BE2C (cell line): ENCODE measurements at regions not wholly inside any gene's neighbourhood (a gene's known extent, or its start where the extent isn't known, plus 50 kb on each side); places are given as distances from the start of the nearest gene placed in this dataset.
"Not testable (repeated sequence)": the region's sequence is repeated elsewhere in the genome, so short reads cannot be mapped to it uniquely, and the experiment has no call there.

Experiments
- DNase-seq: peaks from one replicate; pipeline ENCODE4 v3.0.0-alpha.2; 2020
- H3K27me3 ChIP-seq: fragments of 250-450 bp; sonication (Bioruptor Pico); 2 replicates; pipeline ENCODE4 v1.5.1; 2020; ENCODE audit warnings: mild to moderate bottlenecking
- H3K36me3 ChIP-seq: fragments of 250-450 bp; sonication (Bioruptor Pico); 2 replicates; pipeline ENCODE4 v1.5.1; 2020; ENCODE audit warnings: mild to moderate bottlenecking
- H3K4me1 ChIP-seq: fragments of 250-450 bp; sonication (Bioruptor Pico); 2 replicates; pipeline ENCODE4 v1.5.1; 2020
- H3K4me3 ChIP-seq: 2 replicates; pipeline ENCODE4 v1.5.1; 2011; ENCODE audit warnings: low read depth, low read length
- H3K9me3 ChIP-seq: fragments of 250-450 bp; sonication (Bioruptor Pico); 2 replicates; pipeline ENCODE4 v1.5.1; 2020
- TF ChIP-seq, protein P1 (sequence below): IDR thresholded peaks from 2 replicates; pipeline ENCODE4 v1.5.1; 2012; ENCODE audit warnings: mild to moderate bottlenecking, low read depth, low read length

DNA sequence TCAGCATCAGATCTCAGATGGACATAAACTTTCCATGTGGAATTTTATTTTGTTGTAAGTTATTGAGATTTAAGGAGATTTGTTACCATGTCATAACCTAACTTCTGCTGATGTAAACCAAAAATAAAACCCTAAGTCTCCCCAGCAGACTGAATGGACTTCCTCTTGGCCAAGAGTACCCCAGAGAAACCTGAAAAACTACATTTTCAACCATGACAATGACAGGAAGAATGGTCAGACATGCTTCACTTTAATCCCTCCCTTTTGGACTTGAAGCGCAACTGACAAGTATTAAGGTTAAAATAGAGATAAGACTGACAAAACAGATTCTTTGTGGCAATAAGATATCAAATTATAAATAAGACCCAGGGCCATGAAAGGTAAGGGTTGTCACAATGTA lies 579.7 kb upstream of the RAG2 start:
- no peak for DNase-seq
- no peaks in the 10 kb centered on the region for H3K36me3 ChIP-seq
- TF ChIP-seq, protein P1, sequence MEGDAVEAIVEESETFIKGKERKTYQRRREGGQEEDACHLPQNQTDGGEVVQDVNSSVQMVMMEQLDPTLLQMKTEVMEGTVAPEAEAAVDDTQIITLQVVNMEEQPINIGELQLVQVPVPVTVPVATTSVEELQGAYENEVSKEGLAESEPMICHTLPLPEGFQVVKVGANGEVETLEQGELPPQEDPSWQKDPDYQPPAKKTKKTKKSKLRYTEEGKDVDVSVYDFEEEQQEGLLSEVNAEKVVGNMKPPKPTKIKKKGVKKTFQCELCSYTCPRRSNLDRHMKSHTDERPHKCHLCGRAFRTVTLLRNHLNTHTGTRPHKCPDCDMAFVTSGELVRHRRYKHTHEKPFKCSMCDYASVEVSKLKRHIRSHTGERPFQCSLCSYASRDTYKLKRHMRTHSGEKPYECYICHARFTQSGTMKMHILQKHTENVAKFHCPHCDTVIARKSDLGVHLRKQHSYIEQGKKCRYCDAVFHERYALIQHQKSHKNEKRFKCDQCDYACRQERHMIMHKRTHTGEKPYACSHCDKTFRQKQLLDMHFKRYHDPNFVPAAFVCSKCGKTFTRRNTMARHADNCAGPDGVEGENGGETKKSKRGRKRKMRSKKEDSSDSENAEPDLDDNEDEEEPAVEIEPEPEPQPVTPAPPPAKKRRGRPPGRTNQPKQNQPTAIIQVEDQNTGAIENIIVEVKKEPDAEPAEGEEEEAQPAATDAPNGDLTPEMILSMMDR = no peak
- no peaks in the 10 kb centered on the region for H3K9me3 ChIP-seq
- H3K4me1 ChIP-seq = no peaks in the 10 kb centered on the region
- H3K27me3 ChIP-seq = no peaks in the 10 kb centered on the region
- no peak overlapping the region for H3K4me3 ChIP-seq

DNA sequence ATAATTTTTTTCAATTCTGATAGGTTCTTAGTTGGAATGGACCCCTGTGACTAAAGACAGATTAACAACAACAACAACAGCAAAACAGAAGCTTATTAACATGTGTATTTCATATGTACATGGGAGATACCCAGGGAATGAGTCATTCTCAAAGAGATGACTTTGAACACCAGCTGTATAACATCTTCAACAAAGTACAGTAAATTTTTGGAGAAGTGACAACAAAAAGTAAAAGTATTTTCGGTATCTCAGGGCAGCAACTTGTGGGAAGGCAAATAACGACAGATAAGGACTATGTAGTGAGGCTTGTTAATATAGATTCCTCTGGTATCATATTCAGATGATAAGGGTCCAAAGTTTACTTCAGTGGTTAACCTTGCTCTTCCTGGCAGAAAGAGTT lies 573.4 kb upstream of the RAG2 start:
- no peaks in the 10 kb centered on the region for H3K36me3 ChIP-seq
- no peaks in the 10 kb centered on the region for H3K9me3 ChIP-seq
- TF ChIP-seq, protein P1 = no peak
- no peaks in the 10 kb centered on the region for H3K4me1 ChIP-seq
- H3K27me3 ChIP-seq = no peaks in the 10 kb centered on the region
- no peak overlapping the region for H3K4me3 ChIP-seq
- DNase-seq = no peak

DNA sequence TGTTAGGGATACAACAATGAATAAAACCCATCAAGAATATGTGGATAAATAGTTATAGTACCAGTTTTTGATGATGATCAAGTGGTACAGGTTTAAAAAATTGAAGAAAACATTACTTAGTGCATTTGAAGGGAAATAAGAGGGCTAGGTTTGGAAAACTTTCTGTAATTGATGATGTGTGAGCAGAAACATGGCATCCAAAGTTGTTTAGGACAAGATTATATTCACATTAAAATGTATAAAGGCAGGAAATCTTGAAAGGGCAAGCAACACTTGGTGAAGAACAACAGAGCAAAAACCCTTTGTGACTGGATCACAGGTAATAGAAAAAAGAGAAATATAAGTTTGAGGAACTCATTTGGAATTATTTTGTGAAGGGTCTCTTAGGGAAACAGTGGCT lies 572.3 kb upstream of the RAG2 start:
- Histone ChIP-seq H3K9me3 (no peaks in the 10 kb centered on the region), H3K4me3 (no peak overlapping the region), H3K4me1 (no peaks in the 10 kb centered on the region), H3K36me3 (no peaks in the 10 kb centered on the region), H3K27me3 (no peaks in the 10 kb centered on the region)
- DNase-seq = no peak
- TF ChIP-seq, protein P1 = no peak

DNA sequence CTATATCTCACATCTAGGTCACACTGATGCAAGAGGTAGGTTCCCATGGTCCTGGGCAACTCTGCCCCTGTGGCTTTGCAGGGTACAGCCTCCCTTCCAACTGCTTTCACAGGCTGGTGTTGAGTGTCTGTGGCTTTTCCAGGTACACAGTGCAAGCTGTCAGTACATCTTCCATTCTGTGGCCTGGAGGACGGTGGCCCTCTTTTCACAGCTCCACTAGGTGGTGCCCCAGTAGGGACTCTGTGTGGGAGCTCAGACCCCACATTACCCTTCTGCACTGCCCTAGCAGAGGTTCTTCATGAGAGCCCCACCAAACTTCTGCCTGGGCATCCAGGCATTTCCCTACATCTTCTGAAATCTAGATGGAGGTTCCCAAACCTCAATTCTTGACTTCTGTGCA lies 547.4 kb upstream of the RAG2 start:
- not testable (repeated sequence) for H3K9me3 ChIP-seq, H3K27me3 ChIP-seq, DNase-seq, H3K36me3 ChIP-seq, H3K4me1 ChIP-seq, H3K4me3 ChIP-seq

DNA sequence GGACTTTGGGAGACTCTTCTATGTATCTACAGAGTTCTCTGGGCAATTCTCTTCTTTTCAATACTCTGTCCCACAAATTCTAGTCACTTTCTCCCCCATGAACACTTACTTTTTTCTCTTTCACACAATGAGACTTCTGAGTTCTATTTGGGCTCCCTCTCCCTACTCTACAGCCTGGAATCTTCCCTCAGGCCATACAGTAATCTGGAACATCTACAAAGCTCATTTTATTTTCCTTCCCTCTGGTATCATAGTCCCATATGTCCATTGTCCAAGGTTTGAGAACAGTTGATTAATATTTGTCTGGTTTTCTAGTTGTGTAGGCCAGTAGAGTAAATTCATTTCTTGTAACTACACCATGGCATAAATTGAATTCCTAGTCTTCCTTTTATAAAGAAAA lies 544.6 kb upstream of the RAG2 start:
- no peaks in the 10 kb centered on the region for H3K27me3 ChIP-seq
- no peak for DNase-seq
- H3K36me3 ChIP-seq = no peaks in the 10 kb centered on the region
- H3K4me1 ChIP-seq = no peaks in the 10 kb centered on the region
- TF ChIP-seq, protein P1 = no peak
- no peaks in the 10 kb centered on the region for H3K9me3 ChIP-seq
- H3K4me3 ChIP-seq = no peak overlapping the region

DNA sequence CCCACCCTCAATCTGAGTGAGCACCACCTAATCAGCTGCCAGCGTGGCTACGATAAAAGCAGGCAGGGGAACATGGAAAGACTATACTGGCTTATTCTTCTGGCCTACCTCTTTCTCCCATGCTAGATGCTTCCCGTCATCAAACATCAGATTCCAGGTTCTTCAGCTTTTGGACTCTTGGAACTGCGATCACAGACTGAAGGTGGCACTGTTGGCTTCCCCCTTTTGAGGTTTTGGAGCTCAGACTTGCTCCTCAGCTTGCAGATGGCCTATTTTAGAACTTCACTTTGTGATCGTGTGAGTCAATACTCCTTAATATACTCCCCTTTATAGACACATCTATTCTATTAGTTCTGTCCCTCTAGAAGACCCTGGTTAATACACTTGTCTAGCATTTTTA lies 543.7 kb upstream of the RAG2 start:
- no peaks in the 10 kb centered on the region for H3K9me3 ChIP-seq
- no peaks in the 10 kb centered on the region for H3K4me1 ChIP-seq
- DNase-seq = no peak
- no peaks in the 10 kb centered on the region for H3K36me3 ChIP-seq
- H3K4me3 ChIP-seq = no peak overlapping the region
- TF ChIP-seq, protein P1 = no peak
- H3K27me3 ChIP-seq = no peaks in the 10 kb centered on the region

DNA sequence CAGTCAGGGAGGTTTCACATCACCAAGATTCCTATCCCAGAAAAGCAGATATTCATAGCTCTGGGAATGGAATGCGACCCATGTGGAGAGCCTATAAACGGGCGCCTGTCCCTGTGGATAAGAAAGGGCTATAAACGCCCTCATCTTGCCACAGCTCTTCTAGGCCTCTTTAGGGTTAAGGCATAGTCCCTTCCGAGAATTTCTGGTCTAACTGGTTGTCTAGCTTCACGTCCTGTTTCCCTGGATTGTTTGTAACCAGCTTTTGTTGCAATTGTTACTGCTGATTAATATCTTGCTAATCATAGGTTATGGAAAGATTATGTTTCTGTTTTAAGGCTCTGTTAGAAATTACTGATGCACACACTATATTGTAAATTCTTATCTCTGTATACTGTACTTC lies 537.6 kb upstream of the RAG2 start:
- DNase-seq, H3K9me3 ChIP-seq, H3K4me3 ChIP-seq, H3K36me3 ChIP-seq, H3K27me3 ChIP-seq, H3K4me1 ChIP-seq: not testable (repeated sequence)
